ENCODE measurements at regions not wholly inside any gene's neighbourhood (a gene's known extent, or its start where the extent isn't known, plus 50 kb on each side); places are given as distances from the start of the nearest gene placed in this dataset.

DNA sequence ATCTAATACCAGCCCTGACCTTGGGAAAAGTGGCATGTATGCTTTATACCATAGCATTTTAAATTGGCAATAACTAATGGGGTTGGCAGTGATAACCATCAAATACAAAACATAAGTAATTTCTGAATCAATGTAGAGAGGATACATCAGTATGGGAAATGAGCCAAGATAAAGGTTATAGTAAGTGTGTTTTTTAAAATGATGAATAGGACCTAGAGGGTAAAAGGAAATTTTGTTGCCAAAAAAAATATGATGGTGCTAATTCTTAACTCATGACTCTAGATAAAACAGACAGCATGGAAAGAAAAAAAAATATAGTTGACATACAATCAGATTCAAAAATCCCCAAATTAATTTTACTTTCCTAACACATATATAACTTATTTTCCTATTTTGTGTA is 75.4 kb upstream of the ROBO1 start:
- DNase-seq: no peak

GRCh38 chr3:79835701-79836100 is 67.9 kb upstream of the ROBO1 start:
- no peak for DNase-seq

GRCh38 chr3:79824166-79824565 is 56.4 kb upstream of the ROBO1 start:
- no peak for DNase-seq

GRCh38 chr3:79822076-79822475 is 54.3 kb upstream of the ROBO1 start:
- DNase-seq: no peak

DNA sequence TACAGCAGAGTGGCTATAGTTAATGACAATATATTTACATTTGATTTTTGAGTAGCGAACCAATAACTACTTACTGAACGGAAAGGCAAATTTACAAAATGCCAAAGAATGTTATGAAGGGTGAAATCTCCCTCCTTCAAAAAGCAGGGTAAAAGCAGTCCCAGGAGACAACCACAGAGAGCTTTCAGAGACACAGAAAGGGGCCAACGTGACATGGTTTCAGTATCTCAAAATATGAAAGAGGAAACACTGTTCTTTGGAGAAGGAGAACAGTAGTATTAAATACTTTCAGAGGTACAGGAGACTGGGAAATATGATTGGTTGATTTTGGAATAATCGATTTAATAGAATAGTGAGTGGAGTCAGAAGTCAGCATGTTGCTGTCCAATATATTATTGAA is 52.3 kb upstream of the ROBO1 start:
- no peak for DNase-seq

DNA sequence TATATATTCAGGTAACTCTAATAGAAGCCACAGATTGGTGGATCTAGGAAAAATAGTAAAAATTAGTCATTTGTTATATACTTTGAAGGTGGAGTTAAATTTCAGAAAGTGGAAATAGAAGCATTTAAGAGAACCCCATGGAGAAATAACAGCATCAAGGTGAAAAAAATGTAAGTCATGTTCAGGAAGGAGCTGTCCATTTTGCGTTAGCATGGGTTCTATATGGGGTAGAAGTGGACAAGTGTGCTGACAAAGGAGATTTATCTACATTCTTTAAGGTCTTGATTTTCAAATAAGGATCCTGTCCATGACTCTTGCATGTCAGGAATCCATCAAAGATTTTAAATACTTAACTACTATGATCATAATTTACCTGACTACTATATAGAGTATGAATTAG is 50.2 kb upstream of the ROBO1 start:
- DNase-seq: no peak

Data from RPMI8226 (cell line).